Heart right ventricle (tissue), 16 donors: ENCODE measurements at regions not wholly inside any gene's neighbourhood (a gene's known extent, or its start where the extent isn't known, plus 50 kb on each side); places are given as distances from the start of the nearest gene placed in this dataset.

Experiments used
- ATAC-seq, 8 donors: fragments of 200-7000 bp; cut with Tn5 transposase; one replicate each; pipeline ENCODE4 v1.9.1; 2020; ENCODE audit warnings: mild to moderate bottlenecking in 8 of 8, moderate library complexity in 8 of 8, moderate number of reproducible peaks in 1 of 8
- DNase-seq, 2 donors: peaks; one replicate each; pipeline ENCODE4 v3.0.0-alpha.2; 2020
- H3K27ac ChIP-seq, 10 donors: fragments of 200-600 bp; sonication (generic) in 2 of 10; one replicate each; pipeline versions ENCODE4 v1.5.0 to v1.8.0; 2020 to 2022; ENCODE audit warnings: mild to moderate bottlenecking in 3 of 10
- H3K27me3 ChIP-seq, 7 donors: fragments of 200-600 bp; one replicate each; pipeline ENCODE4 v1.8.0; 2021 to 2022; ENCODE audit warnings: mild to moderate bottlenecking in 2 of 7
- H3K36me3 ChIP-seq, 9 donors: fragments of 200-600 bp; sonication (generic) in 1 of 9; one replicate each; pipeline versions ENCODE4 v1.5.0 to v1.8.0; 2020 to 2022; ENCODE audit warnings: mild to moderate bottlenecking in 2 of 9
- H3K4me1 ChIP-seq, 9 donors: fragments of 200-600 bp; sonication (generic) in 1 of 9; one replicate each; pipeline versions ENCODE4 v1.5.0 to v1.8.0; 2020 to 2022; ENCODE audit warnings: mild to moderate bottlenecking in 4 of 9
- H3K4me3 ChIP-seq, 10 donors: fragments of 200-600 bp; sonication (generic) in 2 of 10; one replicate each; pipeline versions ENCODE4 v1.5.0 to v1.8.0; 2020 to 2022; ENCODE audit warnings: mild to moderate bottlenecking in 7 of 10, moderate library complexity in 2 of 10
- H3K9me3 ChIP-seq, 11 donors: fragments of 200-600 bp in 10 of 11; sonication (generic) in 2 of 11; one replicate each; pipeline versions ENCODE4 v1.5.0 to v1.8.0; 2013 to 2022; ENCODE audit warnings: mild to moderate bottlenecking in 2 of 11, control low read depth in 1 of 11, moderate library complexity in 1 of 11
- WGBS, 2 donors: extraction: QIAGEN DNeasy Blood & Tissue Kit; methylation state at CpG; one replicate each; pipeline ENCODE4 v1.1.7; 2013; ENCODE audit warnings: inconsistent platforms in 1 of 2; 5-methylcytosine and 5-hydroxymethylcytosine counted together
- intact Hi-C, 10 donors: fragments of 100-400 bp; cut with DNase I; formaldehyde crosslinking; loops; one replicate each; pipeline versions ENCODE4 v1.11.1 to v1.14.2; 2022
- TF ChIP-seq, protein P1 (sequence below), 9 donors: fragments of 200-600 bp; sonication (generic) in 2 of 9; IDR thresholded peaks; one replicate each; pipeline versions ENCODE4 v1.5.0 to v1.8.0; 2021 to 2022; ENCODE audit warnings: antibody characterized with exemption in 9 of 9, mild to moderate bottlenecking in 5 of 9, moderate library complexity in 1 of 9
- donor health status: Arrhythmogenic right ventricular cardiomyopathy.
- donor health status: ischemic (EF 13 %, LVEDD 7.1; RV severe dilation, severe dysfunction).
- donor health status: healthy with polysubstance abuse.
- donor health status: DM: no; HTN: yes; CAD: no.
- donor health status: DM: no; HTN: no; CAD: no.
- donor health status: ischemic (EF 25% LVEDD 6.9; RV normal size, moderate dysfunction).
- donor health status: ischemic (EF 25% LVEDD 5.7; RV mildly dilated, moderate dysfunction).
- donor health status: healthy.
- donor health status: DM: yes; HTN: yes; CAD: no.
- donor health status: Ischemic cardiomyopathy.
- donor health status: ischemic (EF 35%, LVEDD 5.7; RV mildly dilated, moderate dysfunction).
- donor health status: nonischemic (EF 11% LVEDD 7.7; RV severe dilation, severe dysfunction).
- donor health status: DM: yes; HTN: yes; CAD: no.
- donor health status: PGD.
- donor health status: ischemic (EF 29% LVEDD 5.4; RV normal size, mild dysfunction).
- donor health status: nonischemic (EF 23%, LVEDD 6.1; RV moderate dilation, normal function).

DNA sequence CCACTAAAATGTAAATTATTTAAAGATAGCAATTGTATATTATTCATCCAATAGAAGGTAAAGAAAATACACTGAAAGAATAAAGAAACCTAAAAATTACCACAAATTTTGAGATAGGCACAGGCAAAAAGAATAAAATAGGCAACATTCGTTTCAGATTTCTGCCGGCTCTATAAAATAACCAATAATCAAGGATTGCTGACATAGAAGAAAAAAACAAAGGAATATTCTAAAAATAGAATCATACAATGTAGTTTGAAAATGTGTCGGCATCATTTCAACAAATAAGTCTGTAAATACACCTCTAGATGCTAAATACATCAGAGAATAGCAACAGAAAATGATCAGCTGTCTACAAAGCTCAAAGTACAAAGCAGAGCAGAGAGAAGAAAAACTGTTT, 973.3 kb downstream of the EPHA7 start:
- Histone ChIP-seq H3K4me1 (no peaks in the 10 kb centered on the region), H3K27me3 (no peaks in the 10 kb centered on the region), H3K4me3 (no peak overlapping the region), H3K27ac (no peak overlapping the region), H3K36me3 (no peaks in the 10 kb centered on the region), H3K9me3 (peaks cover 0 to 4% (median 0%) of the 10 kb centered on the region in 11 donors)
- ATAC-seq (no peak), DNase-seq (no peak)
- 79 to 88% methylated on average over 3 of the region's 3 CpGs for WGBS, 2 donors
- TF ChIP-seq, protein P1, sequence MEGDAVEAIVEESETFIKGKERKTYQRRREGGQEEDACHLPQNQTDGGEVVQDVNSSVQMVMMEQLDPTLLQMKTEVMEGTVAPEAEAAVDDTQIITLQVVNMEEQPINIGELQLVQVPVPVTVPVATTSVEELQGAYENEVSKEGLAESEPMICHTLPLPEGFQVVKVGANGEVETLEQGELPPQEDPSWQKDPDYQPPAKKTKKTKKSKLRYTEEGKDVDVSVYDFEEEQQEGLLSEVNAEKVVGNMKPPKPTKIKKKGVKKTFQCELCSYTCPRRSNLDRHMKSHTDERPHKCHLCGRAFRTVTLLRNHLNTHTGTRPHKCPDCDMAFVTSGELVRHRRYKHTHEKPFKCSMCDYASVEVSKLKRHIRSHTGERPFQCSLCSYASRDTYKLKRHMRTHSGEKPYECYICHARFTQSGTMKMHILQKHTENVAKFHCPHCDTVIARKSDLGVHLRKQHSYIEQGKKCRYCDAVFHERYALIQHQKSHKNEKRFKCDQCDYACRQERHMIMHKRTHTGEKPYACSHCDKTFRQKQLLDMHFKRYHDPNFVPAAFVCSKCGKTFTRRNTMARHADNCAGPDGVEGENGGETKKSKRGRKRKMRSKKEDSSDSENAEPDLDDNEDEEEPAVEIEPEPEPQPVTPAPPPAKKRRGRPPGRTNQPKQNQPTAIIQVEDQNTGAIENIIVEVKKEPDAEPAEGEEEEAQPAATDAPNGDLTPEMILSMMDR (IDR thresholded peaks at IDR 0.05) = no peak
- intact Hi-C loops = no loop called here

DNA sequence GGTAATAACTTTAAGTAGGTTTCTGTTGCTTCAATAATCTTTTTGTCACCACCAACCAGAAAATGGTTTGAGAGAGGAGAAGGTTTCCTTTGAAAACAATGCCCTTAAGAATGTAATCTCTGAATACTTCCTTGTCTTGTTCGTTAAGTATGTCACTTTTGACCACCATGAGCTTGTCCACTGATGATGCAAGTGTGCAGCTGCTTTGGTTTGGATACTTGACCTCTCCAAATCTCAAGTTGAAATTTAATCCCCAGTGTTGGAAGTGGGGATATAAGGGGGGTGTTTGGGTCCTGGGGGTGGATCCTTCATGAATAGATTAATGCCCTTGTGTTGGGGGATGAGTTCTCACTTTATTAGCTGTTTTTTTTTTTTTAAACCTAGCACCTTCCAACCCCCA, 985.4 kb downstream of the EPHA7 start:
- intact Hi-C loops = no loop called here
- DNase-seq (no peak), ATAC-seq (no peak)
- H3K27me3 ChIP-seq = no peaks in the 10 kb centered on the region
- H3K36me3 ChIP-seq = no peaks in the 10 kb centered on the region
- peaks cover 0 to 12% (median 0%) of the 10 kb centered on the region in 11 donors for H3K9me3 ChIP-seq
- WGBS, 2 donors = 42 to 50% methylated on average over 1 of the region's 1 CpG
- TF ChIP-seq, protein P1 (IDR thresholded peaks at IDR 0.05) = no peak
- no peaks in the 10 kb centered on the region for H3K4me1 ChIP-seq
- no peak overlapping the region for H3K27ac ChIP-seq
- no peak overlapping the region for H3K4me3 ChIP-seq

DNA sequence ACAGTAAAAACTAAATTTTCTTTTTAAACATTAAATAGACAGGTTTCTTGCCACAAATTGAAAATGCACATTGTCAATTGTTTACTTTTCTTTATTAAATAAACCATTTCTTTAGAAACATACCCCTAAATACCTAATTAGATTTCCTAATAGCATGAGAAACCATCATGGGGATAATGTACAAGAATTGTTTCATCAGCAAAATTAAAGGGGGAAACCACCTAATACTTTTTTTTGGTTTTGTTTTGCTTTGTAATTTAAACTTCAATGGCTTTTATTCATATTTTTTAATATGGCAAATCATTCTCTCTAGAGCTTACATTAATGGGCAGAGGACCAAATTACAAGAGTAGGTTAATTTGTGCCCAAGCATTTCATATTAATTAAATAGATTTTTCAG, 987.9 kb downstream of the EPHA7 start:
- no peaks in the 10 kb centered on the region for H3K4me1 ChIP-seq
- no peak for DNase-seq
- intact Hi-C loops = no loop called here

DNA sequence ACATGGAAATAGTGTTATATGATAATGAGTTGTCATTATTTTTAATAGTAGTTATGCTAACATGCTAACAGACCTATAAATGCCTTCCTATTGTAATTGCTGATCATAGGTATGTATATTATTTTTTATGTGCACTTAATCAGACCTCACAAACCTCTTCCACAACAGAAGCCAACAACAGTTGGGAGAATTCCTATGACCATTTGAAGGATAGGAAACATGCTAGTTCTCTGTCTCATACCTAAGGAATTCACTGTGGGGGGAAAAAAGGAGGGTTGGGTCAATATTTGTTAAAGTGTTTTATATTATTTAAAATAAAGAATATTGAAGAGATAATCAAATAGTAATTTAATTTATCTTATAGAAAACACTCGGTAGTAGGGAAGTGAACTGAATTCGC, 990.9 kb downstream of the EPHA7 start:
- intact Hi-C loops = no loop called here
- Histone ChIP-seq H3K4me1 (no peaks in the 10 kb centered on the region), H3K36me3 (no peaks in the 10 kb centered on the region), H3K27ac (no peak overlapping the region), H3K27me3 (no peaks in the 10 kb centered on the region), H3K4me3 (no peak overlapping the region), H3K9me3 (peaks cover 0 to 18% (median 0%) of the 10 kb centered on the region in 11 donors)
- DNase-seq = no peak
- TF ChIP-seq, protein P1 (IDR thresholded peaks at IDR 0.05) = no peak
- WGBS, 2 donors = 88 to 96% methylated on average over 2 of the region's 2 CpGs
- no peak for ATAC-seq

More for the DNA sequence above, 987.9 kb downstream of the EPHA7 start:
- Histone ChIP-seq H3K27me3 (no peaks in the 10 kb centered on the region), H3K9me3 (peaks cover 0 to 12% (median 0%) of the 10 kb centered on the region in 11 donors), H3K27ac (no peak overlapping the region), H3K36me3 (no peaks in the 10 kb centered on the region), H3K4me3 (no peak overlapping the region)
- TF ChIP-seq, protein P1 (IDR thresholded peaks at IDR 0.05) = no peak
- no peak for ATAC-seq
